Endothelial cell (in vitro differentiated cells): ENCODE measurements at regions not wholly inside any gene's neighbourhood (a gene's known extent, or its start where the extent isn't known, plus 50 kb on each side); places are given as distances from the start of the nearest gene placed in this dataset.

Experiments used
- DNase-seq: peaks from one replicate; pipeline ENCODE4 v3.0.0; 2021; ENCODE audit warnings: low spot score
- H3K27ac Mint-ChIP-seq: one replicate; pipeline ENCODE4 v1.8.0; 2021; ENCODE audit warnings: mixed read lengths, inconsistent platforms; ENCODE audit not compliant: unreplicated experiment
- H3K27me3 Mint-ChIP-seq: one replicate; pipeline ENCODE4 v1.8.0; 2021; ENCODE audit warnings: mild to moderate bottlenecking, moderate library complexity, mixed read lengths, inconsistent platforms; ENCODE audit not compliant: unreplicated experiment
- H3K36me3 Mint-ChIP-seq: one replicate; pipeline ENCODE4 v1.8.0; 2021; ENCODE audit warnings: mild to moderate bottlenecking, low read depth, mixed read lengths, inconsistent platforms; ENCODE audit not compliant: unreplicated experiment
- H3K4me1 Mint-ChIP-seq: one replicate; pipeline ENCODE4 v1.8.0; 2021; ENCODE audit warnings: mild to moderate bottlenecking, mixed read lengths, inconsistent platforms; ENCODE audit not compliant: unreplicated experiment
- H3K4me3 Mint-ChIP-seq: one replicate; pipeline ENCODE4 v1.8.0; 2021; ENCODE audit warnings: mild to moderate bottlenecking, mixed read lengths, inconsistent platforms; ENCODE audit not compliant: unreplicated experiment
- H3K9me3 Mint-ChIP-seq: one replicate; pipeline ENCODE4 v1.8.0; 2021; ENCODE audit warnings: mixed read lengths, inconsistent platforms; ENCODE audit not compliant: unreplicated experiment
- CTCF ChIP-seq: fragments of 200-600 bp; sonication (generic); IDR thresholded peaks from one replicate; pipeline ENCODE4 v1.5.0; 2021; ENCODE audit warnings: antibody characterized with exemption; ENCODE audit not compliant: unreplicated experiment

DNA sequence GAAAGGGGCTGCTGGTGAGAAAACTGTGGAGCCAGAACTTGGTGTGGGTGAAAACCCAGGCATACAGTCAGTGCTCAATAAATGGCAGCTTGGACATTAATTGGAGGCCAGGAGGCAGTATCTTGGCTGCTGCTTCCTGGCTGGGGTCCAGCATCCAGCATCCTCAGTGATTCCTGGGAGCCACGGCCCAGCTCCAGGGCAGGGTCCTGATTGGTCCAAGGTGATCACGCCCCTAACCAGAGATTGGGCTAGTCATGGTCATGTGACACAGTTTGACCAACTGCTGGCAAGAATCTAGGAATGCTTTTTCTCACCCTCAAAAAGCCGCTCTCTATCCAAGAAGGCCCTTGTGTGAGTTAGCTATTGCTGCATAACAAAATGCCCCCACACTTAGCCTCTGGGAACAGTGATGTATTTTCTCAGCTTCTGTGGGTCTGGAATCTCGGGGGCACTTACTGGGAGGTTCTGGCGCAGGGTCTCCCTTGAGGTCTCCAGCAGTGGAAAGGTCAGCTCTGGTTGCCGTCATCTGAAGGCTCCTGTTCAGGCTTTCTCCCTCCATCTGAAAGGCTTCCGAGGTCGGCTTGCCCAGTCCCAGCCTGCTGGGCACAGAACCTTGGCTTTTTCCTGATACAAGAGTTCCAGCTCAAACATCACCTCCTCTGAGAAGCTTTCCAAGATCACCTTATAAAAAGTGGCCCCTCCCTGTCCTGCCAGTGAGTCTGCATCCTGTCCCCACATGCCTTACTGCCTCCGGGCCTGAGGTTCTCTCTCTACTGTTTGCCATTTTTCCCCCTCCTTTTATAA is 119.2 kb upstream of the NCOR2 start:
- Mint-ChIP-seq H3K4me3 (no peak overlapping the region), H3K27ac (no peak overlapping the region), H3K27me3 (peaks cover 2% of the 10 kb centered on the region), H3K36me3 (no peaks in the 10 kb centered on the region), H3K9me3 (no peaks in the 10 kb centered on the region), H3K4me1 (peaks cover 23% of the 10 kb centered on the region)
- no peak for DNase-seq
- TF ChIP-seq CTCF, result no peak

DNA sequence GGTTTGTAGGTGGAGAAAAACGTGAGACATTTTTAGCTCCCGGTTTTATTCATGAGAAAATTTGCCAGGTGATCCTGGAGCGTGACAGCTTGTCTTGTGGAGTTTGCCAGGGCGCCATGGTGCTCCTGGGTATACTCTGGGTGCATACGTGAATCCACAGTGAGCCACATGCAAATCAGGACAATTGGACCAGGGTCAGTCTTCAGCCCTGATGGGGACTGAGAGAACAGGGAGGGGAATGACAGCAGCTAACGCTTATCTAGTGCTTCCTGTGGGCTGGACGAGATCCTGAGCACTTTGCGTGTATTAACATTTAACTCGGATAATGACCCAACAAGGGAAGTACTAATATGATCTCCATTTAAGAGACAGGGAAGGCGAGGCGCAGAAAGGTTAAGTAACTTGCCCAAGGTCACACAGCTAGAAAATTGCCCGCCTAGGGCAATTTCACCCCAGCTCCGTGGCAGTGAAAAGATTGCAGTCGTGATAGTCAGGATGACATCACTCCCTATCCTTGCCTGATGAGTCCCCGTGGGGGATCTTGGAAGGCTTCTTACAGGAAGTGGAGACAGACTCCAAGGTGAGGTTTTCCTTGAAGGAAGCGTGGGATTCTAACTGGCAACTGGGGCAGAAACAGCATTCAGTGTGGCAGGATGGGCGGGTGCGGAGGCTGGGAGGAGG is 118.4 kb upstream of the NCOR2 start:
- H3K27ac Mint-ChIP-seq, result no peak overlapping the region
- no peaks in the 10 kb centered on the region for H3K9me3 Mint-ChIP-seq
- DNase-seq, result no peak
- H3K4me3 Mint-ChIP-seq, result no peak overlapping the region
- no peak for TF ChIP-seq CTCF
- H3K27me3 Mint-ChIP-seq, result peaks cover 2% of the 10 kb centered on the region
- H3K36me3 Mint-ChIP-seq, result no peaks in the 10 kb centered on the region
- H3K4me1 Mint-ChIP-seq, result peaks cover 23% of the 10 kb centered on the region

DNA sequence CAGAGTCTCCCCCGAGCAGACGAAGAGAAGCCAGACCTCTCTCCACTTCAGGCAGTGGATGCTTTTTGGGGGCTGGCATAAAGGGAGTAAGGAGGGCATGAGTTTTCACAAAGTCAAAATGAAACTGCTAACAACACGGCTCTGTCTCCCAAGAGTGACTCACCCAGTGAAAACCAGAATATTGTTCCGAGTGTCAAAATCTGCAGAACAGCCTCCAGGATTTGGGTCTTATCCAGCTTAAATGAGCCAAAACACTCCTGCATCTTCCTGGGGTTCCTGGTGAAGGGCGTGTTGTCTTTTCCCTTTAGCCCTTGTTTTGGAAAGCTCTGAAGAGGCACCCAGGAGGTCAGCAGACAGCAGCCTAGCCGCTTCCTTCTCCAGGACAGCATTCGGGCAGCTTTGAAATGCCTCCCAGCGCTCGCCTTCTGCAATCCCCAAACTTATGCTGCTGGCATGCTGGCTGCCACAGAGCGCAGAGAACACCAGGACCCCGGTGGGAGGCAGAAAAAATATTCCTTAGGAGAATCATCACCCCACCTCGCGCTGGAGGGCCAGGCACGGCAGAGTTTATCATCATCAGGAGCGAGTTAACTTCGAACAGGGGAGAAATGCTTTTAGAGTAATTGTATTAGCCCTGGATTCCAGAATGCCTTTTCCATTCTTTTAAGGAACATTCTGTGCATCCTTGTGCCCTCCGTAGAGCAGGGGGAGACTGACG is 117.7 kb upstream of the NCOR2 start:
- H3K36me3 Mint-ChIP-seq, result no peaks in the 10 kb centered on the region
- H3K9me3 Mint-ChIP-seq, result no peaks in the 10 kb centered on the region
- DNase-seq, result no peak
- H3K4me3 Mint-ChIP-seq, result no peak overlapping the region
- peaks cover 23% of the 10 kb centered on the region for H3K4me1 Mint-ChIP-seq
- H3K27me3 Mint-ChIP-seq, result peaks cover 2% of the 10 kb centered on the region
- H3K27ac Mint-ChIP-seq, result no peak overlapping the region
- no peak for TF ChIP-seq CTCF

DNA sequence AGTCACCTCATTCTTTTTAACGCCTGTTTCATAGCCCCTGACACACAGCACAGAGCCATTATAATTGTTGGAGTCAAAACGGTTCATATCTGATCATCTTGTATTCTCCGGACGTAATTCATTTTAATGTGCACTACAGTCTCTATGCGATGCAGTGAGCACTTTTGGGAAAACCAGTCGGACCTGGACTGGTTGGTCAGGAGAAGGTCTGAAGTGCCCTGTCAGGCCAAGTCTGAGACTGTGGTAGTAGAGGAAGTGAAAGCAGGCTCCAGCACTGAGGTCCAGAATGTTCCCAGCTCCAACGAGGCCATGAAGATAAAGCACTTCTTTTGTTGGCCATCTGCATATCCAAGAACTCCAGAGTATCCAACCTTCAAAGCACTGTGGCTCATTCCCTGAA is 117.1 kb upstream of the NCOR2 start:
- peaks cover 23% of the 10 kb centered on the region for H3K4me1 Mint-ChIP-seq

More for the DNA sequence above, 117.1 kb upstream of the NCOR2 start:
- no peak overlapping the region for H3K4me3 Mint-ChIP-seq
- no peaks in the 10 kb centered on the region for H3K36me3 Mint-ChIP-seq
- DNase-seq, result no peak
- peaks cover 2% of the 10 kb centered on the region for H3K27me3 Mint-ChIP-seq
- H3K9me3 Mint-ChIP-seq, result no peaks in the 10 kb centered on the region
- TF ChIP-seq CTCF, result no peak
- H3K27ac Mint-ChIP-seq, result no peak overlapping the region
